AG04450 (cell line): ENCODE measurements at regions not wholly inside any gene's neighbourhood (a gene's known extent, or its start where the extent isn't known, plus 50 kb on each side); places are given as distances from the start of the nearest gene placed in this dataset.

Source experiments
- CTCF ChIA-PET: fragments of 300-600, 350-600 bp; formaldehyde crosslinking; extraction: SDS; loops from one replicate; lab custom pipeline; 2022; ENCODE audit warnings: antibody characterized with exemption, inconsistent platforms; lab: Charles Lee
- POLR2A ChIA-PET: fragments of 350-600 bp; formaldehyde crosslinking; extraction: SDS; loops from one replicate; lab custom pipeline; 2021; ENCODE audit warnings: antibody characterized with exemption, inconsistent platforms; lab: Yijun Ruan, JAX
- DNase-seq: peaks from one replicate; pipeline ENCODE4 v3.0.0-alpha.2; 2011; ENCODE audit warnings: low read depth, low spot score
- H3K27ac ChIP-seq: one replicate; pipeline ENCODE4 v1.5.1; 2012; ENCODE audit warnings: low read depth, low read length, control low read depth
- H3K27me3 ChIP-seq: one replicate; pipeline ENCODE4 v1.6.0; 2012; ENCODE audit warnings: low read length; ENCODE audit not compliant: control insufficient read depth, insufficient read depth
- H3K4me3 ChIP-seq: 2 replicates; pipeline ENCODE4 v1.5.1; 2011; ENCODE audit warnings: mild to moderate bottlenecking, low read depth, low read length, control low read depth
- H3K9me3 ChIP-seq: 2 replicates; pipeline ENCODE4 v1.5.1; 2012; ENCODE audit warnings: low read length; ENCODE audit not compliant: control insufficient read depth, insufficient read depth
- TF ChIP-seq, protein P1 (sequence below): IDR thresholded peaks from 2 replicates; pipeline ENCODE4 v1.5.1; 2011; ENCODE audit warnings: low read depth, low read length, control low read depth, inconsistent platforms

- Histone ChIP-seq H3K27me3 (no peaks in the 10 kb centered on the region), H3K27ac (no peak overlapping the region), H3K9me3 (peaks cover 9% of the 10 kb centered on the region), H3K4me3 (no peak overlapping the region)
- TF ChIP-seq, protein P1, sequence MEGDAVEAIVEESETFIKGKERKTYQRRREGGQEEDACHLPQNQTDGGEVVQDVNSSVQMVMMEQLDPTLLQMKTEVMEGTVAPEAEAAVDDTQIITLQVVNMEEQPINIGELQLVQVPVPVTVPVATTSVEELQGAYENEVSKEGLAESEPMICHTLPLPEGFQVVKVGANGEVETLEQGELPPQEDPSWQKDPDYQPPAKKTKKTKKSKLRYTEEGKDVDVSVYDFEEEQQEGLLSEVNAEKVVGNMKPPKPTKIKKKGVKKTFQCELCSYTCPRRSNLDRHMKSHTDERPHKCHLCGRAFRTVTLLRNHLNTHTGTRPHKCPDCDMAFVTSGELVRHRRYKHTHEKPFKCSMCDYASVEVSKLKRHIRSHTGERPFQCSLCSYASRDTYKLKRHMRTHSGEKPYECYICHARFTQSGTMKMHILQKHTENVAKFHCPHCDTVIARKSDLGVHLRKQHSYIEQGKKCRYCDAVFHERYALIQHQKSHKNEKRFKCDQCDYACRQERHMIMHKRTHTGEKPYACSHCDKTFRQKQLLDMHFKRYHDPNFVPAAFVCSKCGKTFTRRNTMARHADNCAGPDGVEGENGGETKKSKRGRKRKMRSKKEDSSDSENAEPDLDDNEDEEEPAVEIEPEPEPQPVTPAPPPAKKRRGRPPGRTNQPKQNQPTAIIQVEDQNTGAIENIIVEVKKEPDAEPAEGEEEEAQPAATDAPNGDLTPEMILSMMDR, result no peak
- no peak for DNase-seq
- POLR2A ChIA-PET, result no interaction called here
- CTCF ChIA-PET, result no interaction called here
These were observed 325.3 kb downstream of the ZNF516 start for GRCh38 chr18:76169733-76170132.

DNA sequence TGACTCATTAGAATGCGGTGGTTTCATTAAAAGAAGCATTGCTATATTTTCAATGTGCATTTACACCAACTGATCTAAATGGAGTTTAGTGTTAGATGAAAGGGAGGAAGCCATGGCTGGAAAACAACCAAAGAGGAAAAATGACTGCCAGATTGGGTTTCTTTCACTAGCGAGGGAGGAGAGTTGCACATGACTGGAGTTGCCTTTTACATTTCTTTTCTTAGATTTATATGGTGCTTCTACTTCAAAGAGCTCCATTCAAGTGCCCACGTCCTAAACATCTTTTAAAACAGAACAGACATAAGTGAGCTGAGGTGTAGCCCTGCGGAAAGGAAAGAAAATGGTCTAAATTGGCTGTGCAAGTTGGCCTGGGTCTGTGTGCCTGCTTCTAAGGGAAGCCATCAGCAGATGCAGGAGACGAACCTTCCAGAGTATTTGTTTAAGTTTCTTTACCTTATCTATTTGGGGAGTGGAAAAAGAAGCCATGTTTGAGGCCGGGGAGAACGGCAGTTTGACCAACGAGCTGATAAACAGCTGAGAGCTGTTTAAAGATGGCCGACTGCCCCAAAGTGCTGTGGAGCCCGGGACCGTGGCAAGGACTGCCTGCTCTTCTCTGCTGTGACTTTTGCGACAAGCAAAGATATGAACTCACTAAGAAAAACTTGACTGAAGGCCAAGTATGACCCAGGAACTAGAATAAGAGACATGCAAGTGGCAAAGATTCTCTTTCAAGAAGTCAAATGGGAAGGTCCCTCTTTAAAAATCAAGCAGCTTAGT, 327.0 kb downstream of the ZNF516 start:
- CTCF ChIA-PET, result no interaction called here

GRCh38 chr18:76167410-76167809, 327.6 kb downstream of the ZNF516 start:
- Histone ChIP-seq H3K27ac (no peak overlapping the region), H3K27me3 (no peaks in the 10 kb centered on the region), H3K9me3 (peaks cover 9% of the 10 kb centered on the region), H3K4me3 (no peak overlapping the region)
- ChIA-PET CTCF (no interaction called here), POLR2A (no interaction called here)
- TF ChIP-seq, protein P1, result no peak
- DNase-seq, result no peak

More for the DNA sequence above, 327.0 kb downstream of the ZNF516 start:
- no peak for DNase-seq
- no peak overlapping the region for H3K27ac ChIP-seq
- no peak overlapping the region for H3K4me3 ChIP-seq
- H3K9me3 ChIP-seq, result peaks cover 9% of the 10 kb centered on the region
- POLR2A ChIA-PET, result no interaction called here
- H3K27me3 ChIP-seq, result no peaks in the 10 kb centered on the region
- TF ChIP-seq, protein P1, result no peak

GRCh38 chr18:76162886-76163285, 332.2 kb downstream of the ZNF516 start:
- TF ChIP-seq, protein P1, result no peak
- Histone ChIP-seq H3K9me3 (peaks cover 4% of the 10 kb centered on the region; the same call in 1 of the 2 replicates), H3K27ac (no peak overlapping the region), H3K4me3 (no peak overlapping the region), H3K27me3 (no peaks in the 10 kb centered on the region)
- ChIA-PET CTCF (no interaction called here), POLR2A (no interaction called here)
- no peak for DNase-seq

- POLR2A ChIA-PET, result no interaction called here
- H3K4me3 ChIP-seq, result no peak overlapping the region
These were observed 333.1 kb downstream of the ZNF516 start for GRCh38 chr18:76161983-76162382.

More at GRCh38 chr18:76161983-76162382, 333.1 kb downstream of the ZNF516 start:
- H3K27ac ChIP-seq, result no peak overlapping the region
- H3K9me3 ChIP-seq, result peaks cover 4% of the 10 kb centered on the region; the same call in 1 of the 2 replicates
- DNase-seq, result no peak
- no peaks in the 10 kb centered on the region for H3K27me3 ChIP-seq
- TF ChIP-seq, protein P1, result no peak
- CTCF ChIA-PET, result no interaction called here
